CD4-positive, alpha-beta T cell (primary cell): ENCODE measurements at regions not wholly inside any gene's neighbourhood (a gene's known extent, or its start where the extent isn't known, plus 50 kb on each side); places are given as distances from the start of the nearest gene placed in this dataset.

Experiments
- ATAC-seq: fragments of 200-7000 bp; cut with Tn5 transposase; one replicate; pipeline ENCODE4 v1.10.0; 2022; ENCODE audit warnings: mild to moderate bottlenecking; ENCODE audit not compliant: poor library complexity
- CTCF ChIA-PET: fragments of 350-600 bp; sonication (Branson Sonifier 250); formaldehyde crosslinking; loops from one replicate; lab custom pipeline; 2021; ENCODE audit warnings: antibody characterized with exemption, inconsistent platforms; lab: Charles Lee
- POLR2A ChIA-PET: fragments of 350-600 bp; sonication (Branson Sonifier 250); formaldehyde crosslinking; loops from one replicate; lab custom pipeline; 2021; ENCODE audit warnings: antibody characterized with exemption, inconsistent platforms; lab: Charles Lee
- DNase-seq, 14 experiments: peaks; one replicate each; pipeline ENCODE4 v3.0.0-alpha.2; 2013 to 2020; ENCODE audit warnings: mixed read lengths in 2 of 14
- H3K27ac ChIP-seq, 2 donors: one replicate each; pipeline versions ENCODE4 v1.5.1 to v1.7.0; 2013; ENCODE audit warnings: low read length in 2 of 2, low read depth in 1 of 2, mild to moderate bottlenecking in 1 of 2
- H3K27me3 ChIP-seq, 2 experiments: 1 replicate in 1 of 2; 2 replicates in 1 of 2; pipeline versions ENCODE4 v1.6.1 to v1.7.0; 2013; ENCODE audit warnings: low read length in 2 of 2, control low read depth in 1 of 2, mild to moderate bottlenecking in 1 of 2, moderate library complexity in 1 of 2; ENCODE audit not compliant: insufficient read depth in 2 of 2, control insufficient read depth in 1 of 2
- H3K36me3 ChIP-seq: one replicate; pipeline ENCODE4 v1.6.1; 2013; ENCODE audit warnings: low read length, control low read depth; ENCODE audit not compliant: insufficient read depth
- H3K4me1 ChIP-seq: one replicate; pipeline ENCODE4 v1.6.1; 2013; ENCODE audit warnings: low read length, control low read depth; ENCODE audit not compliant: insufficient read depth
- H3K4me3 ChIP-seq: one replicate; pipeline ENCODE4 v1.5.1; 2013; ENCODE audit warnings: mild to moderate bottlenecking, low read length, moderate library complexity
- H3K9me3 ChIP-seq, 2 experiments: 1 replicate in 1 of 2; 2 replicates in 1 of 2; pipeline versions ENCODE4 v1.6.1 to v1.7.0; 2013; ENCODE audit warnings: low read length in 2 of 2, mild to moderate bottlenecking in 2 of 2, control low read depth in 1 of 2, moderate library complexity in 1 of 2; ENCODE audit not compliant: control insufficient read depth in 1 of 2, insufficient read depth in 1 of 2
- H3K27ac Mint-ChIP-seq: one replicate; pipeline ENCODE4 v1.8.0; 2020; ENCODE audit warnings: mixed read lengths
- H3K27me3 Mint-ChIP-seq: one replicate; pipeline ENCODE4 v1.8.0; 2021; ENCODE audit warnings: mixed read lengths
- H3K36me3 Mint-ChIP-seq: one replicate; pipeline ENCODE4 v1.8.0; 2021; ENCODE audit warnings: low read depth, mixed read lengths
- H3K4me1 Mint-ChIP-seq: one replicate; pipeline ENCODE4 v1.8.0; 2021; ENCODE audit warnings: low read depth, mixed read lengths
- H3K4me3 Mint-ChIP-seq: one replicate; pipeline ENCODE4 v1.8.0; 2020; ENCODE audit warnings: mild to moderate bottlenecking, mixed read lengths
- H3K9me3 Mint-ChIP-seq: one replicate; pipeline ENCODE4 v1.8.0; 2020; ENCODE audit warnings: mixed read lengths
- CTCF ChIP-seq: fragments of 200-600 bp; IDR thresholded peaks from one replicate; pipeline ENCODE4 v1.8.0; 2022; ENCODE audit warnings: antibody characterized with exemption, mild to moderate bottlenecking
- intact Hi-C, 2 experiments: fragments of 100-400 bp; cut with DNase I in 1 of 2; cut with micrococcal nuclease in 1 of 2; formaldehyde crosslinking; loops; one replicate each; pipeline versions ENCODE4 v1.15.1 to v1.9.0; 2023 to 2025; cut with DNase I, micrococcal nuclease

- H3K4me3 Mint-ChIP-seq = no peak overlapping the region
- Histone ChIP-seq H3K4me1 (no peaks in the 10 kb centered on the region), H3K9me3 (no peaks in the 10 kb centered on the region), H3K27ac (no peak overlapping the region), H3K36me3 (no peaks in the 10 kb centered on the region), H3K27me3 (no peaks in the 10 kb centered on the region), H3K4me3 (no peak overlapping the region)
- intact Hi-C loops = no loop called here
- H3K36me3 Mint-ChIP-seq = no peaks in the 10 kb centered on the region
- TF ChIP-seq CTCF = no peak
- no peaks in the 10 kb centered on the region for H3K27me3 Mint-ChIP-seq
- H3K4me1 Mint-ChIP-seq = no peaks in the 10 kb centered on the region
- DNase-seq = no peak
- POLR2A ChIA-PET = no interaction called here
- ATAC-seq = no peak
- no peak overlapping the region for H3K27ac Mint-ChIP-seq
- no peaks in the 10 kb centered on the region for H3K9me3 Mint-ChIP-seq
- CTCF ChIA-PET = no interaction called here
These were observed 349.3 kb upstream of the SLC39A10 start for GRCh38 chr2:195307751-195308150.

GRCh38 chr2:195304310-195304709 lies 352.7 kb upstream of the SLC39A10 start:
- H3K27me3 Mint-ChIP-seq = no peaks in the 10 kb centered on the region
- no peak overlapping the region for H3K4me3 Mint-ChIP-seq
- H3K36me3 ChIP-seq = no peaks in the 10 kb centered on the region
- no peaks in the 10 kb centered on the region for H3K9me3 Mint-ChIP-seq
- no peak overlapping the region for H3K27ac ChIP-seq
- no peaks in the 10 kb centered on the region for H3K4me1 Mint-ChIP-seq
- ATAC-seq = no peak
- H3K27ac Mint-ChIP-seq = no peak overlapping the region
- intact Hi-C loops = no loop called here
- H3K9me3 ChIP-seq = no peaks in the 10 kb centered on the region
- no peak overlapping the region for H3K4me3 ChIP-seq
- no peak for TF ChIP-seq CTCF
- no peaks in the 10 kb centered on the region for H3K27me3 ChIP-seq
- ChIA-PET POLR2A (no interaction called here), CTCF (no interaction called here)
- no peak for DNase-seq
- H3K36me3 Mint-ChIP-seq = no peaks in the 10 kb centered on the region
- H3K4me1 ChIP-seq = no peaks in the 10 kb centered on the region

- TF ChIP-seq CTCF = no peak
- no peak for ATAC-seq
These were observed 356.4 kb upstream of the SLC39A10 start for GRCh38 chr2:195300631-195301030.

More at GRCh38 chr2:195300631-195301030, 356.4 kb upstream of the SLC39A10 start:
- Histone ChIP-seq H3K27ac (no peak overlapping the region), H3K4me1 (no peaks in the 10 kb centered on the region), H3K36me3 (no peaks in the 10 kb centered on the region), H3K4me3 (no peak overlapping the region), H3K9me3 (no peaks in the 10 kb centered on the region), H3K27me3 (no peaks in the 10 kb centered on the region)
- no peaks in the 10 kb centered on the region for H3K36me3 Mint-ChIP-seq
- H3K4me3 Mint-ChIP-seq = no peak overlapping the region
- H3K27ac Mint-ChIP-seq = no peak overlapping the region
- H3K9me3 Mint-ChIP-seq = no peaks in the 10 kb centered on the region
- intact Hi-C loops = no loop called here
- DNase-seq = no peak
- no peaks in the 10 kb centered on the region for H3K4me1 Mint-ChIP-seq
- ChIA-PET POLR2A (no interaction called here), CTCF (no interaction called here)
- H3K27me3 Mint-ChIP-seq = no peaks in the 10 kb centered on the region
